GM19023 (cell line): ENCODE measurements at regions not wholly inside any gene's neighbourhood (a gene's known extent, or its start where the extent isn't known, plus 50 kb on each side); places are given as distances from the start of the nearest gene placed in this dataset.
"Not testable (repeated sequence)": the region's sequence is repeated elsewhere in the genome, so short reads cannot be mapped to it uniquely, and the experiment has no call there.

Experiments used
- ATAC-seq: cut with Tn5 transposase; IDR thresholded peaks from one replicate; pipeline ENCODE4 v1.9.1; 2021; ENCODE audit warnings: mild to moderate bottlenecking, moderate library complexity; ENCODE audit not compliant: unreplicated experiment

- not testable (repeated sequence) for ATAC-seq
Observed at GRCh38 chr21:15454931-15455330, 274.9 kb upstream of the USP25 start.

- no peak for ATAC-seq
Observed at GRCh38 chr21:15455819-15456462, 273.8 kb upstream of the USP25 start.

- no peak for ATAC-seq
Observed at GRCh38 chr21:15457965-15458364, 271.8 kb upstream of the USP25 start.

GRCh38 chr21:15462092-15462491, 267.7 kb upstream of the USP25 start:
- no peak for ATAC-seq

GRCh38 chr21:15466329-15466728, 263.5 kb upstream of the USP25 start:
- no peak for ATAC-seq

- no peak for ATAC-seq
Observed at GRCh38 chr21:15468368-15468767, 261.4 kb upstream of the USP25 start.

GRCh38 chr21:15472108-15473040, 257.4 kb upstream of the USP25 start:
- no peak for ATAC-seq

GRCh38 chr21:15477773-15478172, 252.0 kb upstream of the USP25 start:
- not testable (repeated sequence) for ATAC-seq

- no peak for ATAC-seq
Observed at GRCh38 chr21:15480160-15480559, 249.6 kb upstream of the USP25 start.

GRCh38 chr21:15483138-15483780, 246.5 kb upstream of the USP25 start:
- peak; percentile 99 for ATAC-seq

- ATAC-seq, result no peak
Observed at GRCh38 chr21:15486460-15487195, 243.2 kb upstream of the USP25 start.

GRCh38 chr21:15487196-15487550, 242.6 kb upstream of the USP25 start:
- no peak for ATAC-seq

GRCh38 chr21:15491100-15491499, 238.7 kb upstream of the USP25 start:
- ATAC-seq, result no peak

GRCh38 chr21:15493646-15494045, 236.1 kb upstream of the USP25 start:
- no peak for ATAC-seq

- ATAC-seq, result no peak
Observed at GRCh38 chr21:15494481-15494880, 235.3 kb upstream of the USP25 start.

- ATAC-seq, result no peak
Observed at GRCh38 chr21:15495965-15496364, 233.8 kb upstream of the USP25 start.

GRCh38 chr21:15496911-15497310, 232.9 kb upstream of the USP25 start:
- ATAC-seq, result no peak

- ATAC-seq, result no peak
Observed at GRCh38 chr21:15498455-15498854, 231.3 kb upstream of the USP25 start.

GRCh38 chr21:15506086-15506485, 223.7 kb upstream of the USP25 start:
- ATAC-seq, result no peak

- ATAC-seq, result no peak
Observed at GRCh38 chr21:15508554-15508953, 221.2 kb upstream of the USP25 start.
